IMR-90 (cell line): ENCODE measurements at regions not wholly inside any gene's neighbourhood (a gene's known extent, or its start where the extent isn't known, plus 50 kb on each side); places are given as distances from the start of the nearest gene placed in this dataset.

Experiments used
- ATAC-seq: fragments of 200-7000 bp; cut with Tn5 transposase; 2 replicates; pipeline ENCODE4 v1.9.1; 2020; ENCODE audit warnings: low read depth, mild to moderate bottlenecking, moderate library complexity
- BruUV-seq: library from RNA; stranded (reverse); fragments of 400-500 nt; replicated peaks from 2 replicates; lab custom pipeline; 2021; lab: Mats Ljungman, UMichigan
- CTCF ChIA-PET: fragments of 300-600 bp; formaldehyde crosslinking; extraction: SDS; loops from one replicate; lab custom pipeline; 2021; ENCODE audit warnings: antibody characterized with exemption; lab: Yijun Ruan, JAX
- POLR2A ChIA-PET: fragments of 300-600 bp; sonication (Branson Sonifier 250); formaldehyde crosslinking; loops from one replicate; lab custom pipeline; 2022; ENCODE audit warnings: antibody characterized with exemption; ENCODE audit not compliant: unreplicated experiment; lab: Charles Lee
- DNase-seq: peaks from one replicate; pipeline ENCODE4 v3.0.0; 2013
- H2AFZ ChIP-seq: replicated peaks from 2 replicates; pipeline ENCODE3; 2013; ENCODE audit warnings: low read length, mild to moderate bottlenecking; ENCODE audit not compliant: poor library complexity
- H2AK5ac ChIP-seq: 2 replicates; pipeline ENCODE4 v1.6.1; 2013; ENCODE audit warnings: low read depth, low read length, inconsistent platforms
- H2AK9ac ChIP-seq: replicated peaks from 2 replicates; pipeline ENCODE3; 2013; ENCODE audit warnings: mild to moderate bottlenecking, low read depth, low read length, moderate library complexity; ENCODE audit not compliant: poor library complexity
- H2BK120ac ChIP-seq: 2 replicates; pipeline ENCODE4 v1.6.1; 2013; ENCODE audit warnings: low read depth, low read length, inconsistent platforms
- H2BK15ac ChIP-seq: 3 replicates; pipeline ENCODE4 v1.6.1; 2013; ENCODE audit warnings: low read depth, low read length, inconsistent platforms
- H2BK20ac ChIP-seq: 2 replicates; pipeline ENCODE4 v1.6.1; 2013; ENCODE audit warnings: low read depth, mild to moderate bottlenecking, inconsistent platforms, low read length, moderate library complexity
- H2BK5ac ChIP-seq: 2 replicates; pipeline ENCODE4 v1.6.1; 2013; ENCODE audit warnings: mild to moderate bottlenecking, low read depth, low read length, inconsistent platforms; ENCODE audit not compliant: poor library complexity, severe bottlenecking
- H3K14ac ChIP-seq: replicated peaks from 2 replicates; pipeline ENCODE4 v1.6.1; 2013; ENCODE audit warnings: low read depth, low read length, inconsistent platforms
- H3K18ac ChIP-seq: 2 replicates; pipeline ENCODE4 v1.6.1; 2013; ENCODE audit warnings: low read depth, low read length, control low read depth
- H3K23ac ChIP-seq: 2 replicates; pipeline ENCODE4 v1.6.1; 2013; ENCODE audit warnings: low read depth, low read length, inconsistent platforms
- H3K27ac ChIP-seq: 2 replicates; pipeline ENCODE4 v1.5.1; 2013; ENCODE audit warnings: mild to moderate bottlenecking, control low read depth, low read length; ENCODE audit not compliant: insufficient read depth
- H3K27me3 ChIP-seq: 2 replicates; pipeline ENCODE4 v1.6.1; 2013; ENCODE audit warnings: low read length; ENCODE audit not compliant: control insufficient read depth, insufficient read depth
- H3K36me3 ChIP-seq: 2 replicates; pipeline ENCODE4 v1.6.1; 2013; ENCODE audit warnings: low read length, mixed read lengths; ENCODE audit not compliant: control insufficient read depth, insufficient read depth
- H3K4ac ChIP-seq: 2 replicates; pipeline ENCODE4 v1.6.1; 2013; ENCODE audit warnings: low read depth, low read length, inconsistent platforms
- H3K4me1 ChIP-seq: 2 replicates; pipeline ENCODE4 v1.6.1; 2013; ENCODE audit warnings: low read length, mixed read lengths; ENCODE audit not compliant: control insufficient read depth, insufficient read depth
- H3K4me2 ChIP-seq: 2 replicates; pipeline ENCODE4 v1.6.1; 2013; ENCODE audit warnings: low read depth, mild to moderate bottlenecking, control low read depth, low read length, moderate library complexity
- H3K4me3 ChIP-seq: 2 replicates; pipeline ENCODE4 v1.5.1; 2013; ENCODE audit warnings: low read depth, mild to moderate bottlenecking, control low read depth, low read length, moderate library complexity; ENCODE audit not compliant: insufficient read depth
- H3K56ac ChIP-seq: 2 replicates; pipeline ENCODE4 v1.6.1; 2013; ENCODE audit warnings: low read length, inconsistent platforms; ENCODE audit not compliant: insufficient read depth; ENCODE audit errors: extremely low read depth
- H3K79me1 ChIP-seq, 2 experiments: 2 replicates each; pipeline ENCODE4 v1.6.1; 2013; ENCODE audit warnings: low read length in 2 of 2, inconsistent platforms in 1 of 2, low read depth in 1 of 2
- H3K9ac ChIP-seq: 2 replicates; pipeline ENCODE4 v1.6.1; 2013; ENCODE audit warnings: low read depth, low read length, control low read depth
- H3K9me1 ChIP-seq: 2 replicates; pipeline ENCODE4 v1.6.1; 2013; ENCODE audit warnings: low read length, inconsistent platforms; ENCODE audit not compliant: insufficient read depth
- H3K9me3 ChIP-seq: 2 replicates; pipeline ENCODE4 v1.6.1; 2013; ENCODE audit warnings: low read length; ENCODE audit not compliant: control insufficient read depth, insufficient read depth
- H4K20me1 ChIP-seq: 2 replicates; pipeline ENCODE4 v1.6.1; 2013; ENCODE audit warnings: low read length, inconsistent platforms; ENCODE audit not compliant: insufficient read depth
- H4K5ac ChIP-seq: 2 replicates; pipeline ENCODE4 v1.6.1; 2013; ENCODE audit warnings: mild to moderate bottlenecking, low read depth, low read length, control low read depth
- H4K8ac ChIP-seq, 2 experiments: 2 replicates each; pipeline ENCODE4 v1.6.1; 2013; ENCODE audit warnings: low read depth in 2 of 2, low read length in 2 of 2, control low read depth in 1 of 2, inconsistent platforms in 1 of 2
- H4K91ac ChIP-seq: 2 replicates; pipeline ENCODE4 v1.6.1; 2013; ENCODE audit warnings: low read depth, low read length, inconsistent platforms; ENCODE audit not compliant: insufficient read depth
- BHLHE40 ChIP-seq: fragments of 150-350 bp; IDR thresholded peaks from 2 replicates; pipeline ENCODE4 v1.6.1; 2016; ENCODE audit warnings: mild to moderate bottlenecking, low read depth, low read length
- CEBPB ChIP-seq: IDR thresholded peaks from 2 replicates; pipeline ENCODE4 v1.6.1; 2012; ENCODE audit warnings: low read depth, low read length, improper control_type of control experiment
- CHD1 ChIP-seq: IDR thresholded peaks from 2 replicates; pipeline ENCODE4 v1.6.1; 2012; ENCODE audit warnings: low read depth, low read length, improper control_type of control experiment
- FOS ChIP-seq: fragments of 150-350 bp; IDR thresholded peaks from 2 replicates; pipeline ENCODE4 v1.6.1; 2016; ENCODE audit warnings: low read depth, low read length
- MAFK ChIP-seq: IDR thresholded peaks from 2 replicates; pipeline ENCODE4 v1.6.1; 2012; ENCODE audit warnings: low read depth, low read length, improper control_type of control experiment
- MAZ ChIP-seq: IDR thresholded peaks from 2 replicates; pipeline ENCODE4 v1.6.1; 2012; ENCODE audit warnings: low read depth, mild to moderate bottlenecking, low read length, improper control_type of control experiment, moderate library complexity, borderline replicate concordance
- MXI1 ChIP-seq: IDR thresholded peaks from 2 replicates; pipeline ENCODE4 v1.6.1; 2012; ENCODE audit warnings: low read depth, mild to moderate bottlenecking, low read length, moderate library complexity, borderline replicate concordance
- NFE2L2 ChIP-seq: fragments of 150-350 bp; IDR thresholded peaks from 2 replicates; pipeline ENCODE4 v1.6.1; 2016; ENCODE audit warnings: low read depth, mild to moderate bottlenecking, low read length
- POLR2A ChIP-seq: IDR thresholded peaks from 2 replicates; pipeline ENCODE4 v1.6.1; 2012; ENCODE audit warnings: mild to moderate bottlenecking, low read depth, low read length
- RAD21 ChIP-seq: IDR thresholded peaks from 2 replicates; pipeline ENCODE4 v1.6.1; 2012; ENCODE audit warnings: low read length, improper control_type of control experiment
- RCOR1 ChIP-seq: IDR thresholded peaks from 2 replicates; pipeline ENCODE4 v1.6.1; 2012; ENCODE audit warnings: mild to moderate bottlenecking, low read length, improper control_type of control experiment; ENCODE audit not compliant: insufficient replicate concordance
- RFX5 ChIP-seq: IDR thresholded peaks from 2 replicates; pipeline ENCODE4 v1.8.0; 2012; ENCODE audit warnings: low read depth, mild to moderate bottlenecking, low read length, moderate library complexity
- SMC3 ChIP-seq: fragments of 150-350 bp; IDR thresholded peaks from 2 replicates; pipeline ENCODE4 v1.6.1; 2016; ENCODE audit warnings: low read depth, mild to moderate bottlenecking, antibody characterized with exemption, low read length, moderate library complexity
- WGBS, 2 experiments: methylation state at CpG; one replicate each; pipeline versions ENCODE4 v1.1.5 to v1.1.7; 2013; ENCODE audit warnings: missing lambda C conversion rate in 2 of 2; ENCODE audit not compliant: insufficient read length in 1 of 2; ENCODE audit errors: extremely low coverage in 2 of 2; 5-methylcytosine and 5-hydroxymethylcytosine counted together
- dilution Hi-C: fragments of 300-500 bp; cut with HindIII; formaldehyde crosslinking; loops from one replicate; pipeline ENCODE4 v1.14.3; 2018; ENCODE audit warnings: low sequenced_read_pairs; ENCODE audit not compliant: unreplicated experiment
- in situ Hi-C: fragments of 300-500 bp; cut with MboI; formaldehyde crosslinking; loops from 3 replicates; pipeline ENCODE4 v1.14.3; 2019; ENCODE audit warnings: low sequenced_read_pairs, inconsistent platforms, mixed read lengths
- intact Hi-C: fragments of 100-400 bp; cut with micrococcal nuclease; formaldehyde crosslinking; loops from 2 replicates; pipeline ENCODE4 v1.10.0; 2022
- TF ChIP-seq, protein P1 (sequence below): fragments of 150-350 bp; IDR thresholded peaks from 2 replicates; pipeline ENCODE4 v1.6.1; 2016; ENCODE audit warnings: low read depth, mild to moderate bottlenecking, low read length, moderate library complexity, borderline replicate concordance
- TF ChIP-seq, protein P2 (sequence below): conservative IDR thresholded peaks from 2 replicates; pipeline ENCODE4 v1.5.1; 2012; ENCODE audit warnings: mild to moderate bottlenecking, low read depth, low read length, improper control_type of control experiment
- TF ChIP-seq, protein P3 (sequence below): fragments of 150-350 bp; IDR thresholded peaks from 2 replicates; pipeline ENCODE4 v1.6.1; 2017; ENCODE audit warnings: mild to moderate bottlenecking, antibody characterized with exemption, low read length, low read depth

DNA sequence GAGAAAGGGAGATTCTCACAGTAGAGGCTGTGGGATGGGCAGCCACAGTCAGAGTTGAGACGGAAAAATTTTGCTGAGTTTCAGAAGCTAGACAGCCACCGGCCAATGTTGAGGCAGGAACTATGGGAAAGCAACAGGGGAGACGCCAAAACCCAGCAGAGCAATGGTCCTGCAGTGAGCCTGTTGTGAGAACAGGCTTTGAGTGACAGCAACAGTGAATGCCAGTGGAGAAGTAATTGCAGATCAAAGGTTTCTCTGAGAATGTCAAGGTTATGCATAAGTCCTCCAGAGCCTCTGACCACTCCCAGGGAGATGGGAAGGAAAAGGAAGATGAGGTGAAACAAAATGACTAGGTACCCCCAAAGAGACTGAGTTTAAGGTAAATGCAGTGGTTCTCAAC lies 54.2 kb upstream of the DAAM1 start:
- WGBS, 2 experiments, result 83% methylated on average over 2 of the region's 3 CpGs; no CpG with 5 or more reads in 1 of the 2 experiments
- Histone ChIP-seq H2BK120ac (no peak overlapping the region), H3K9me3 (no peaks in the 10 kb centered on the region), H2AK5ac (no peak overlapping the region), H3K14ac (no peak overlapping the region), H4K20me1 (no peaks in the 10 kb centered on the region), H3K27ac (no peak overlapping the region), H2BK15ac (no peak overlapping the region), H3K9me1 (no peaks in the 10 kb centered on the region), H3K56ac (no peak overlapping the region), H3K36me3 (no peaks in the 10 kb centered on the region), H4K8ac (no peak overlapping the region), H4K91ac (no peak overlapping the region), H3K4me3 (no peak overlapping the region), H3K27me3 (peaks cover 17% of the 10 kb centered on the region), H2AFZ (no peak overlapping the region), H4K5ac (no peak overlapping the region), H3K23ac (no peak overlapping the region), H2BK20ac (no peak overlapping the region), H2AK9ac (no peak overlapping the region), H2BK5ac (no peak overlapping the region), H3K4ac (no peak overlapping the region), H3K18ac (no peak overlapping the region), H3K9ac (no peak overlapping the region), H3K79me1 (no peaks in the 10 kb centered on the region), H3K4me1 (no peaks in the 10 kb centered on the region), H3K4me2 (no peak overlapping the region)
- in situ Hi-C loops, result no loop called here
- ChIA-PET CTCF (interaction anchor here (0.9 kb wide), 1 partner anchor 310 kb away, joined by 3 read pairs; no protein-coding TSS in a partner anchor), POLR2A (no interaction called here)
- DNase-seq (no peak), ATAC-seq (no peak)
- intact Hi-C loops, result no loop called here
- dilution Hi-C loops, result no loop called here
- TF ChIP-seq, protein P1, sequence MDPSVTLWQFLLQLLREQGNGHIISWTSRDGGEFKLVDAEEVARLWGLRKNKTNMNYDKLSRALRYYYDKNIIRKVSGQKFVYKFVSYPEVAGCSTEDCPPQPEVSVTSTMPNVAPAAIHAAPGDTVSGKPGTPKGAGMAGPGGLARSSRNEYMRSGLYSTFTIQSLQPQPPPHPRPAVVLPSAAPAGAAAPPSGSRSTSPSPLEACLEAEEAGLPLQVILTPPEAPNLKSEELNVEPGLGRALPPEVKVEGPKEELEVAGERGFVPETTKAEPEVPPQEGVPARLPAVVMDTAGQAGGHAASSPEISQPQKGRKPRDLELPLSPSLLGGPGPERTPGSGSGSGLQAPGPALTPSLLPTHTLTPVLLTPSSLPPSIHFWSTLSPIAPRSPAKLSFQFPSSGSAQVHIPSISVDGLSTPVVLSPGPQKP, result no peak
- no peak for TF ChIP-seq POLR2A
- no peak for TF ChIP-seq RAD21
- no peak for TF ChIP-seq RCOR1
- TF ChIP-seq, protein P2, sequence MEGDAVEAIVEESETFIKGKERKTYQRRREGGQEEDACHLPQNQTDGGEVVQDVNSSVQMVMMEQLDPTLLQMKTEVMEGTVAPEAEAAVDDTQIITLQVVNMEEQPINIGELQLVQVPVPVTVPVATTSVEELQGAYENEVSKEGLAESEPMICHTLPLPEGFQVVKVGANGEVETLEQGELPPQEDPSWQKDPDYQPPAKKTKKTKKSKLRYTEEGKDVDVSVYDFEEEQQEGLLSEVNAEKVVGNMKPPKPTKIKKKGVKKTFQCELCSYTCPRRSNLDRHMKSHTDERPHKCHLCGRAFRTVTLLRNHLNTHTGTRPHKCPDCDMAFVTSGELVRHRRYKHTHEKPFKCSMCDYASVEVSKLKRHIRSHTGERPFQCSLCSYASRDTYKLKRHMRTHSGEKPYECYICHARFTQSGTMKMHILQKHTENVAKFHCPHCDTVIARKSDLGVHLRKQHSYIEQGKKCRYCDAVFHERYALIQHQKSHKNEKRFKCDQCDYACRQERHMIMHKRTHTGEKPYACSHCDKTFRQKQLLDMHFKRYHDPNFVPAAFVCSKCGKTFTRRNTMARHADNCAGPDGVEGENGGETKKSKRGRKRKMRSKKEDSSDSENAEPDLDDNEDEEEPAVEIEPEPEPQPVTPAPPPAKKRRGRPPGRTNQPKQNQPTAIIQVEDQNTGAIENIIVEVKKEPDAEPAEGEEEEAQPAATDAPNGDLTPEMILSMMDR, result no peak
- no peak for TF ChIP-seq RFX5
- TF ChIP-seq MAZ, result no peak
- no peak for TF ChIP-seq MXI1
- TF ChIP-seq CEBPB, result no peak
- no peak for TF ChIP-seq MAFK
- no peak for TF ChIP-seq FOS
- no peak for TF ChIP-seq SMC3
- no peak for TF ChIP-seq NFE2L2
- no peak for TF ChIP-seq CHD1
- TF ChIP-seq BHLHE40, result no peak
- TF ChIP-seq, protein P3, sequence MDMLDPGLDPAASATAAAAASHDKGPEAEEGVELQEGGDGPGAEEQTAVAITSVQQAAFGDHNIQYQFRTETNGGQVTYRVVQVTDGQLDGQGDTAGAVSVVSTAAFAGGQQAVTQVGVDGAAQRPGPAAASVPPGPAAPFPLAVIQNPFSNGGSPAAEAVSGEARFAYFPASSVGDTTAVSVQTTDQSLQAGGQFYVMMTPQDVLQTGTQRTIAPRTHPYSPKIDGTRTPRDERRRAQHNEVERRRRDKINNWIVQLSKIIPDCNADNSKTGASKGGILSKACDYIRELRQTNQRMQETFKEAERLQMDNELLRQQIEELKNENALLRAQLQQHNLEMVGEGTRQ, result no peak
- no TSS peak for BruUV-seq
